ENCODE measurements at regions not wholly inside any gene's neighbourhood (a gene's known extent, or its start where the extent isn't known, plus 50 kb on each side); places are given as distances from the start of the nearest gene placed in this dataset.
A peak's percentile ranks its signal among the peaks of the same experiment; 100 is the strongest.

DNA sequence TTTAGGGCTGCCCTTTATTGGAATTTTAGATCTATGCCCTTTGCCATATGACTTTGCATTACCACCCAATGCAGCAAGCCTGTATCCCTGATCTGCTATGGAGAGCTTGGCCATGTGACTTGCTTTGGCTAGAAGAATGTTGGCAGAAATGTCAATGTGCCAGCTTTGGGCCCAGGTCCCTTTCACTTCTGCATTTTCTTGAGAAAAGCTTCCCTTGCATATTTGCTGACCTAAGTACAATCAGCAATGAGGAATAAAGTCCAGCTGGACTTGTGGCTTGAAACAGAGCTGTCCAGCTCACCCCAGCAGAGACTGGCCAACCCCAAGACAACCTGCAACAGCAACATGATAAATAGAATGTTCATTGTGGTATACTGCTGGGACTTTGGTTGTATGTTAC lies 135.9 kb downstream of the PAH start:
- Histone ChIP-seq H3K4me1 (ENCODE audit: insufficient read depth, low read length, poor library complexity, severe bottlenecking) (no peaks in the 10 kb centered on the region), H3K4me2 (ENCODE audit: low read length) (no peak overlapping the region), H3K9me2 (ENCODE audit: insufficient read depth, low read length) (no peaks in the 10 kb centered on the region), H3K36me3 (ENCODE audit: insufficient read depth, low read length) (no peaks in the 10 kb centered on the region), H3K79me2 (ENCODE audit: insufficient read depth, low read depth, low read length) (no peaks in the 10 kb centered on the region), H3K9me3 (ENCODE audit: low read length) (no peaks in the 10 kb centered on the region), H3K27ac (ENCODE audit: low read depth, low read length, poor library complexity, severe bottlenecking) (no peak overlapping the region), H4K20me1 (ENCODE audit: insufficient read depth, low read length) (no peaks in the 10 kb centered on the region), H3K4me3 (ENCODE audit: low read depth, low read length, poor library complexity, severe bottlenecking) (no peak overlapping the region), H2AFZ (ENCODE audit: low read length) (no peak overlapping the region)
- no TSS peak for BruUV-seq (replicated peaks)
- TF ChIP-seq, protein P1, sequence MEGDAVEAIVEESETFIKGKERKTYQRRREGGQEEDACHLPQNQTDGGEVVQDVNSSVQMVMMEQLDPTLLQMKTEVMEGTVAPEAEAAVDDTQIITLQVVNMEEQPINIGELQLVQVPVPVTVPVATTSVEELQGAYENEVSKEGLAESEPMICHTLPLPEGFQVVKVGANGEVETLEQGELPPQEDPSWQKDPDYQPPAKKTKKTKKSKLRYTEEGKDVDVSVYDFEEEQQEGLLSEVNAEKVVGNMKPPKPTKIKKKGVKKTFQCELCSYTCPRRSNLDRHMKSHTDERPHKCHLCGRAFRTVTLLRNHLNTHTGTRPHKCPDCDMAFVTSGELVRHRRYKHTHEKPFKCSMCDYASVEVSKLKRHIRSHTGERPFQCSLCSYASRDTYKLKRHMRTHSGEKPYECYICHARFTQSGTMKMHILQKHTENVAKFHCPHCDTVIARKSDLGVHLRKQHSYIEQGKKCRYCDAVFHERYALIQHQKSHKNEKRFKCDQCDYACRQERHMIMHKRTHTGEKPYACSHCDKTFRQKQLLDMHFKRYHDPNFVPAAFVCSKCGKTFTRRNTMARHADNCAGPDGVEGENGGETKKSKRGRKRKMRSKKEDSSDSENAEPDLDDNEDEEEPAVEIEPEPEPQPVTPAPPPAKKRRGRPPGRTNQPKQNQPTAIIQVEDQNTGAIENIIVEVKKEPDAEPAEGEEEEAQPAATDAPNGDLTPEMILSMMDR (conservative IDR thresholded peaks at IDR 0.05; ENCODE audit: low read length), result no peak
- no peak for TF ChIP-seq EZH2phosphoT487 (IDR thresholded peaks at IDR 0.05; ENCODE audit: borderline replicate concordance, low read depth, low read length)
- POLR2A ChIA-PET, result interaction anchor here (0.6 kb wide), 1 partner anchor 1541 kb away, joined by 3 read pairs; no protein-coding TSS in a partner anchor
- no peak for DNase-seq (ENCODE audit: low spot score)
- intact Hi-C loops (cut with micrococcal nuclease; ENCODE audit: unreplicated experiment), result no loop called here
- CTCF ChIA-PET (ENCODE audit: unreplicated experiment), result no interaction called here

DNA sequence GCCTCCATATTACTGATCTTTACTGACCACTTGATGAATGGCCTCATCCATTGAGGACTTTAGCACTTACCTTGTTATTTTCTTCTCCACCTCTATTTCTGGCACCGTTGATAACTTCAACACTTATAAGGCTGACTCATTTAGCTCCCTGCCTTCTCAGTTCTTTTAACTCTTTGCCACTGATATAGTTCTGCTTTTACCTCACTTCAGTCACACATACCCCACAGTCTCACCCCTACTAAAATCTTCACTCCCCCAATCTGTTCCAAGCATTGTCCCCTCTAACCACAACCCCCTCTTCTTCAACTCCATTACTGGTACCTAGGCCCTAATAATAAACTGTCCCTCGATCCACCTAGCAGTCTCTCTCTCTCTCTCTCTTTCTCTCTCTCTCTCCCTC lies 141.0 kb downstream of the PAH start:
- intact Hi-C loops (cut with micrococcal nuclease; ENCODE audit: unreplicated experiment), result no loop called here
- Histone ChIP-seq H3K9me2 (ENCODE audit: insufficient read depth, low read length) (no peaks in the 10 kb centered on the region), H2AFZ (ENCODE audit: low read length) (no peak overlapping the region), H3K27ac (ENCODE audit: low read depth, low read length, poor library complexity, severe bottlenecking) (no peak overlapping the region), H3K9me3 (ENCODE audit: low read length) (no peaks in the 10 kb centered on the region), H3K79me2 (ENCODE audit: insufficient read depth, low read depth, low read length) (no peaks in the 10 kb centered on the region), H3K4me1 (ENCODE audit: insufficient read depth, low read length, poor library complexity, severe bottlenecking) (no peaks in the 10 kb centered on the region), H3K36me3 (ENCODE audit: insufficient read depth, low read length) (no peaks in the 10 kb centered on the region), H3K4me2 (ENCODE audit: low read length) (no peak overlapping the region), H4K20me1 (ENCODE audit: insufficient read depth, low read length) (no peaks in the 10 kb centered on the region), H3K4me3 (ENCODE audit: low read depth, low read length, poor library complexity, severe bottlenecking) (no peak overlapping the region)
- DNase-seq (ENCODE audit: low spot score), result no peak
- BruUV-seq (replicated peaks), result no TSS peak
- ChIA-PET POLR2A (no interaction called here), CTCF (ENCODE audit: unreplicated experiment) (no interaction called here)
- no peak for TF ChIP-seq EZH2phosphoT487 (IDR thresholded peaks at IDR 0.05; ENCODE audit: borderline replicate concordance, low read depth, low read length)
- TF ChIP-seq, protein P1 (conservative IDR thresholded peaks at IDR 0.05; ENCODE audit: low read length), result no peak

DNA sequence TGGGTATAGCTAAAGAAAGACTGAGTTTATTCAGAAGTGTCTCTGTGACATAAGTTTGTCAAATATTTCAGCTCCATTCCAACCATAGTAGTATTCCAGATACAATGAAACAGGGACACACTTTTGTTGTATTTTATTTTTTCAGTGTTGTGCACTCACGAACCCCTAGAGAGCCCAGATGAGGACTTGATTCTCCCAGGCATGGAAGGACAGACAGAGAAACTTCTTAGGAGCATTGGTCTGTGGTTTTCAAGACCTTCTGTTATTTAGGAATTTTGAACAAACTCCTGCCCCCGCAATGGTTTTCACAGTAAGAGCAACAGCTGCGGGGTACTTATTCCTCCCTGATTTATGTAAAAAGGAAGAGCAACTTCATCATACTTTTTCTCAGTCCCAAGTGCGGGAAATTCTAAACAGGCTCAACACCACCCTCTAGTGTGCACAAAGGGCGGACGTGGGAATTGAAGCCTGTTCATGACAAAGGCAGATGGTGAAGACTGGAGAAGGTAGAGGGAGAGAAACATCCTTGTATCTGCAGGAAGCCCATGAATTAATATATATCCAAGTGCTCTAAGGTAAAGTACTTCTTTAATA lies 147.6 kb downstream of the PAH start:
- DNase-seq (ENCODE audit: low spot score), result peak; percentile 48
- H3K4me1 ChIP-seq (ENCODE audit: insufficient read depth, low read length, poor library complexity, severe bottlenecking), result no peaks in the 10 kb centered on the region
- ChIA-PET CTCF (ENCODE audit: unreplicated experiment) (no interaction called here), POLR2A (no interaction called here)
- H3K36me3 ChIP-seq (ENCODE audit: insufficient read depth, low read length), result no peaks in the 10 kb centered on the region
- H3K4me3 ChIP-seq (ENCODE audit: low read depth, low read length, poor library complexity, severe bottlenecking), result no peak overlapping the region
- no peak overlapping the region for H3K4me2 ChIP-seq (ENCODE audit: low read length)
- no peak overlapping the region for H3K27ac ChIP-seq (ENCODE audit: low read depth, low read length, poor library complexity, severe bottlenecking)
- H3K9me2 ChIP-seq (ENCODE audit: insufficient read depth, low read length), result no peaks in the 10 kb centered on the region
- no TSS peak for BruUV-seq (replicated peaks)
- intact Hi-C loops (cut with micrococcal nuclease; ENCODE audit: unreplicated experiment), result loop anchor here (5.0 kb wide), 1 partner anchor 672 kb away; no protein-coding TSS in a partner anchor
- H3K9me3 ChIP-seq (ENCODE audit: low read length), result no peaks in the 10 kb centered on the region
- H4K20me1 ChIP-seq (ENCODE audit: insufficient read depth, low read length), result no peaks in the 10 kb centered on the region
- TF ChIP-seq EZH2phosphoT487 (IDR thresholded peaks at IDR 0.05; ENCODE audit: borderline replicate concordance, low read depth, low read length), result no peak
- TF ChIP-seq, protein P1 (conservative IDR thresholded peaks at IDR 0.05; ENCODE audit: low read length), result peak; percentile 81
- no peak overlapping the region for H2AFZ ChIP-seq (ENCODE audit: low read length)
- H3K79me2 ChIP-seq (ENCODE audit: insufficient read depth, low read depth, low read length), result no peaks in the 10 kb centered on the region

Measured in OCI-LY7 (cell line).